H1 (cell line): ENCODE measurements at regions not wholly inside any gene's neighbourhood (a gene's known extent, or its start where the extent isn't known, plus 50 kb on each side); places are given as distances from the start of the nearest gene placed in this dataset.

Source experiments
- CTCF ChIA-PET: fragments of 300-600 bp; sonication (Branson Sonifier 250); formaldehyde crosslinking; loops from one replicate; lab custom pipeline; 2021; ENCODE audit not compliant: partially characterized antibody; lab: Charles Lee
- POLR2A ChIA-PET: fragments of 300-600 bp; sonication (Branson Sonifier 250); formaldehyde crosslinking; loops from one replicate; lab custom pipeline; 2021; ENCODE audit warnings: inconsistent platforms; ENCODE audit not compliant: partially characterized antibody; lab: Charles Lee
- DNase-seq, 2 experiments: peaks; one replicate each; pipeline versions ENCODE4 v3.0.0 to v3.0.0-alpha.2; 2010 to 2022; ENCODE audit warnings: low spot score in 2 of 2, low read depth in 1 of 2, mixed read lengths in 1 of 2
- FAIRE-seq: peaks from 2 replicates; lab custom pipeline; 2011; peaks lifted over from hg19 to GRCh38; lab: Jason Lieb, UNC
- H2AFZ ChIP-seq: 2 replicates; pipeline ENCODE4 v1.8.1; 2012; ENCODE audit warnings: low read length, inconsistent platforms
- H2AK5ac ChIP-seq: 2 replicates; pipeline ENCODE4 v1.6.1; 2013; ENCODE audit warnings: low read depth, low read length
- H2BK120ac ChIP-seq: replicated peaks from 2 replicates; pipeline ENCODE3; 2013; ENCODE audit warnings: low read depth, low read length, inconsistent platforms
- H2BK12ac ChIP-seq: 2 replicates; pipeline ENCODE4 v1.6.1; 2013; ENCODE audit warnings: low read depth, low read length
- H2BK15ac ChIP-seq: 2 replicates; pipeline ENCODE4 v1.6.1; 2013; ENCODE audit warnings: low read length
- H2BK20ac ChIP-seq: 2 replicates; pipeline ENCODE4 v1.6.1; 2013; ENCODE audit warnings: low read length
- H2BK5ac ChIP-seq: 2 replicates; pipeline ENCODE4 v1.6.1; 2013; ENCODE audit warnings: low read depth, low read length
- H3K14ac ChIP-seq: 2 replicates; pipeline ENCODE4 v1.6.1; 2013; ENCODE audit warnings: inconsistent platforms; ENCODE audit not compliant: insufficient read length
- H3K18ac ChIP-seq: 2 replicates; pipeline ENCODE4 v1.6.1; 2013; ENCODE audit warnings: low read length; ENCODE audit errors: extremely low read depth
- H3K23ac ChIP-seq: 2 replicates; pipeline ENCODE4 v1.6.1; 2013; ENCODE audit warnings: inconsistent platforms; ENCODE audit not compliant: insufficient read length
- H3K23me2 ChIP-seq: 2 replicates; pipeline ENCODE4 v1.6.1; 2013; ENCODE audit warnings: low read depth, low read length
- H3K27ac ChIP-seq: 2 replicates; pipeline ENCODE4 v1.6.1; 2011; ENCODE audit warnings: low read depth, low read length, inconsistent platforms
- H3K27me3 ChIP-seq, 4 experiments: replicated peaks in 1 of 4; 1 replicate in 1 of 4; 2 replicates in 3 of 4; pipeline versions ENCODE4 v1.6.1 to v1.8.1; 2011 to 2013; ENCODE audit warnings: low read length in 3 of 4, mild to moderate bottlenecking in 3 of 4, inconsistent platforms in 2 of 4, mixed read lengths in 2 of 4, moderate library complexity in 1 of 4; ENCODE audit not compliant: control insufficient read depth in 3 of 4, insufficient read depth in 3 of 4; ENCODE audit errors: extremely low read depth in 1 of 4
- H3K36me3 ChIP-seq, 4 experiments: 2 replicates each; pipeline versions ENCODE4 v1.6.1 to v1.8.1; 2011 to 2013; ENCODE audit warnings: mild to moderate bottlenecking in 4 of 4, low read length in 3 of 4, moderate library complexity in 2 of 4, control low read depth in 1 of 4, inconsistent platforms in 1 of 4; ENCODE audit not compliant: insufficient read depth in 4 of 4, control insufficient read depth in 2 of 4
- H3K4ac ChIP-seq: replicated peaks from 2 replicates; pipeline ENCODE3; 2013; ENCODE audit warnings: low read length, low read depth, mixed read lengths, inconsistent platforms; ENCODE audit not compliant: insufficient read length
- H3K4me1 ChIP-seq, 4 experiments: replicated peaks in 1 of 4; 1 replicate in 1 of 4; 2 replicates in 3 of 4; pipeline versions ENCODE4 v1.6.1 to v1.8.1; 2011 to 2013; ENCODE audit warnings: low read length in 3 of 4, inconsistent platforms in 2 of 4, mixed read lengths in 1 of 4; ENCODE audit not compliant: insufficient read depth in 4 of 4, control insufficient read depth in 3 of 4
- H3K4me2 ChIP-seq, 2 experiments: 2 replicates each; pipeline versions ENCODE4 v1.6.1 to v1.8.1; 2011 to 2013; ENCODE audit warnings: low read depth in 2 of 2, low read length in 2 of 2, control low read depth in 1 of 2, inconsistent platforms in 1 of 2, mild to moderate bottlenecking in 1 of 2; ENCODE audit not compliant: insufficient read depth in 1 of 2
- H3K4me3 ChIP-seq, 4 experiments: fragments of 200-600, 300-600 bp in 1 of 4; sonication (generic), shearing (Covaris generic), sonication (Bioruptor Twin) in 1 of 4; 2 replicates each; pipeline versions ENCODE4 v1.5.1 to v1.8.1; 2011 to 2016; ENCODE audit warnings: low read length in 4 of 4, low read depth in 3 of 4, control low read depth in 2 of 4, inconsistent platforms in 2 of 4, mild to moderate bottlenecking in 2 of 4, mixed read lengths in 1 of 4, moderate library complexity in 1 of 4; ENCODE audit not compliant: insufficient read depth in 2 of 4; ENCODE audit errors: extremely low read depth in 1 of 4
- H3K56ac ChIP-seq: replicated peaks from 2 replicates; pipeline ENCODE3; 2013; ENCODE audit warnings: low read depth, mild to moderate bottlenecking, mixed read lengths, low read length, inconsistent platforms; ENCODE audit not compliant: insufficient read length
- H3K79me1 ChIP-seq: 2 replicates; pipeline ENCODE4 v1.6.1; 2013; ENCODE audit warnings: low read depth, low read length, control low read depth
- H3K79me2 ChIP-seq, 2 experiments: 2 replicates each; pipeline versions ENCODE4 v1.6.1 to v1.8.1; 2012 to 2013; ENCODE audit warnings: low read length in 2 of 2, mild to moderate bottlenecking in 2 of 2, inconsistent platforms in 1 of 2; ENCODE audit not compliant: insufficient read depth in 2 of 2, control insufficient read depth in 1 of 2
- H3K9ac ChIP-seq, 4 experiments: replicated peaks in 1 of 4; 1 replicate in 1 of 4; 2 replicates in 3 of 4; pipeline versions ENCODE4 v1.6.1 to v1.8.1; 2011 to 2013; ENCODE audit warnings: low read depth in 3 of 4, low read length in 3 of 4, control low read depth in 2 of 4, mild to moderate bottlenecking in 2 of 4, moderate library complexity in 2 of 4, inconsistent platforms in 1 of 4; ENCODE audit errors: extremely low read depth in 1 of 4
- H3K9me3 ChIP-seq, 2 experiments: 2 replicates each; pipeline versions ENCODE4 v1.6.1 to v1.8.1; 2012 to 2013; ENCODE audit warnings: mild to moderate bottlenecking in 2 of 2, moderate library complexity in 2 of 2, control low read depth in 1 of 2, inconsistent platforms in 1 of 2, low read depth in 1 of 2, low read length in 1 of 2, mixed read lengths in 1 of 2; ENCODE audit not compliant: insufficient read depth in 2 of 2
- H4K20me1 ChIP-seq, 2 experiments: replicated peaks in 1 of 2; 2 replicates each; pipeline versions ENCODE3 to v1.8.1; 2011 to 2013; ENCODE audit warnings: inconsistent platforms in 2 of 2, low read length in 2 of 2, mild to moderate bottlenecking in 1 of 2; ENCODE audit not compliant: insufficient read depth in 2 of 2, control insufficient read depth in 1 of 2
- H4K5ac ChIP-seq: 2 replicates; pipeline ENCODE4 v1.6.1; 2013; ENCODE audit warnings: low read length, low read depth, mixed read lengths, inconsistent platforms; ENCODE audit not compliant: insufficient read length
- H4K8ac ChIP-seq: 2 replicates; pipeline ENCODE4 v1.8.0; 2013; ENCODE audit warnings: mild to moderate bottlenecking, moderate library complexity, low read length, inconsistent platforms; ENCODE audit not compliant: insufficient read depth; ENCODE audit errors: extremely low read depth
- H4K91ac ChIP-seq: replicated peaks from 2 replicates; pipeline ENCODE3; 2013; ENCODE audit warnings: low read length, mixed read lengths, inconsistent platforms; ENCODE audit not compliant: insufficient read length
- CBX5 ChIP-seq: fragments of 300-800, 300-1000 bp; sonication (generic); IDR thresholded peaks from 2 replicates; pipeline ENCODE4 v1.7.1; 2016; ENCODE audit warnings: antibody characterized with exemption, low read length, low read depth
- CHD2 ChIP-seq: IDR thresholded peaks from 2 replicates; pipeline ENCODE4 v1.6.1; 2012; ENCODE audit warnings: low read length, improper control_type of control experiment
- CREB1 ChIP-seq: IDR thresholded peaks from 2 replicates; pipeline ENCODE4 v1.6.1; 2012; ENCODE audit warnings: inconsistent platforms
- CTBP2 ChIP-seq: IDR thresholded peaks from 2 replicates; pipeline ENCODE4 v1.7.0; 2011; ENCODE audit warnings: borderline replicate concordance, mild to moderate bottlenecking, moderate library complexity, mixed read lengths, low read length; ENCODE audit not compliant: insufficient read depth, insufficient read length
- EZH2 ChIP-seq: fragments of 200-600 bp; sonication (generic); IDR thresholded peaks from 2 replicates; pipeline ENCODE4 v1.7.1; 2012; ENCODE audit warnings: low read depth, mild to moderate bottlenecking, moderate library complexity, low read length, inconsistent platforms; ENCODE audit not compliant: severe bottlenecking
- GTF2F1 ChIP-seq: IDR thresholded peaks from 2 replicates; pipeline ENCODE4 v1.6.1; 2012; ENCODE audit warnings: low read depth, low read length, improper control_type of control experiment, borderline replicate concordance
- HDAC6 ChIP-seq: IDR thresholded peaks from one replicate; pipeline ENCODE4 v1.7.1; 2012; ENCODE audit warnings: low read depth, mild to moderate bottlenecking, inconsistent platforms, low read length, moderate library complexity
- POLR2A ChIP-seq, 2 experiments: IDR thresholded peaks; 1 replicate in 1 of 2; 2 replicates in 1 of 2; pipeline ENCODE4 v1.6.1; 2011; ENCODE audit warnings: low read depth in 2 of 2, low read length in 2 of 2, mild to moderate bottlenecking in 2 of 2; ENCODE audit errors: control extremely low read depth in 1 of 2
- SIX5 ChIP-seq: IDR thresholded peaks from 2 replicates; pipeline ENCODE4 v1.6.1; 2011; ENCODE audit warnings: mild to moderate bottlenecking, low read depth, low read length
- WGBS, 2 experiments: shearing (Covaris generic) in 1 of 2; methylation state at CpG; one replicate each; pipeline versions ENCODE4 v1.1.6 to v1.1.7; 2013 to 2015; ENCODE audit warnings: low lambda C conversion rate in 2 of 2, mixed read lengths in 2 of 2, inconsistent platforms in 1 of 2, low coverage in 1 of 2, missing lambda C conversion rate in 1 of 2; ENCODE audit not compliant: insufficient replicate concordance in 2 of 2, insufficient coverage in 1 of 2, insufficient read length in 1 of 2; ENCODE audit errors: extremely low coverage in 1 of 2, missing lambda C conversion rate in 1 of 2; 5-methylcytosine and 5-hydroxymethylcytosine counted together

- no peak overlapping the region for H2BK5ac ChIP-seq
- H4K91ac ChIP-seq, result no peak overlapping the region
- no peak overlapping the region for H2BK12ac ChIP-seq
- H2BK15ac ChIP-seq, result no peak overlapping the region
- H3K27ac ChIP-seq, result no peak overlapping the region
- no peak overlapping the region for H3K4me2 ChIP-seq
- no peak overlapping the region for H2BK120ac ChIP-seq
- H3K18ac ChIP-seq, result no peak overlapping the region
- H2AFZ ChIP-seq, result no peak overlapping the region
- H4K5ac ChIP-seq, result no peak overlapping the region
- DNase-seq, result no peak
- H2AK5ac ChIP-seq, result no peak overlapping the region
- no peaks in the 10 kb centered on the region for H3K27me3 ChIP-seq
- no peak overlapping the region for H3K9ac ChIP-seq
- H4K8ac ChIP-seq, result no peak overlapping the region
- H3K23ac ChIP-seq, result no peak overlapping the region
- no peak for FAIRE-seq
- ChIA-PET POLR2A (interaction anchor here (1.2 kb wide), 1 partner anchor 9 kb away, joined by 3 read pairs; no protein-coding TSS in a partner anchor), CTCF (interaction anchor here (1.5 to 4.4 kb wide), 6 partner anchors 8 to 56 kb away, joined by 4 to 17 read pairs (median 6); no protein-coding TSS in a partner anchor)
- WGBS, 2 experiments, result 97 to 100% methylated on average over 1 to 2 of the region's 2 CpGs
- H3K56ac ChIP-seq, result no peak overlapping the region
- H3K23me2 ChIP-seq, result no peaks in the 10 kb centered on the region; the same call in 1 of the 2 replicates
- H3K36me3 ChIP-seq, result no peaks in the 10 kb centered on the region
- H3K4me1 ChIP-seq, result peaks cover under 1 to 13% (median 9%) of the 10 kb centered on the region in 4 experiments; a peak in 5 of 7 replicates
- no peaks in the 10 kb centered on the region for H3K79me2 ChIP-seq
- no peak overlapping the region for H2BK20ac ChIP-seq
- H3K14ac ChIP-seq, result no peak overlapping the region
- no peak overlapping the region for H3K4me3 ChIP-seq
- H4K20me1 ChIP-seq, result no peaks in the 10 kb centered on the region
- H3K9me3 ChIP-seq, result no peaks in the 10 kb centered on the region; a peak in 1 of 4 replicates
- H3K4ac ChIP-seq, result no peak overlapping the region
- H3K79me1 ChIP-seq, result no peaks in the 10 kb centered on the region
- no peak for TF ChIP-seq CREB1
- TF ChIP-seq GTF2F1, result no peak
- TF ChIP-seq HDAC6, result no peak
- TF ChIP-seq CHD2, result no peak
- no peak for TF ChIP-seq EZH2
- TF ChIP-seq POLR2A (IDR thresholded peaks at IDR 0.05; ENCODE audit: control extremely low read depth in 1 of 2, low read depth in 2 of 2, low read length in 2 of 2), result no peak
- TF ChIP-seq CBX5, result no peak
- TF ChIP-seq SIX5, result no peak
- TF ChIP-seq CTBP2, result no peak
These were observed 73.4 kb downstream of the CD2 start for GRCh38 chr1:116827607-116828105.
